ENCODE measurements at regions not wholly inside any gene's neighbourhood (a gene's known extent, or its start where the extent isn't known, plus 50 kb on each side); places are given as distances from the start of the nearest gene placed in this dataset.

DNA sequence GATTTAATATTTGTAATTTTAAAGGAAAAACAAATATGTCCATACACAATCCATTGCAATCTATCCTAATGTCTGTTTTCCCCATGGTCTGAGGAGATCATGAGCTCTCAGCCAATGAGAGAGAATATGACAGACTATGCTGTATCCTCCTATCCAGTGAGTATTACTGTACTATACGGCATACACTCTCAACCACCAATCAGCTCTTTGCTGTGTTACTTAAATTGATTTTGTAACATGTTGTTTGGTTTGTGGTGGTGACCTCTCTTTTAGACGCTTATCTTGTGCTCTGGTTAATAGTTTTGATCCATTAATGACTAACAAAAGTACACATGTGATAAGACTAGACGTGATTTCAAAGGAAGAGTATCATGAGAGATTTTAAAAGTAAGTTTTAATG, 231.5 kb upstream of the FOXN3 start:
- TF ChIP-seq, protein P1, sequence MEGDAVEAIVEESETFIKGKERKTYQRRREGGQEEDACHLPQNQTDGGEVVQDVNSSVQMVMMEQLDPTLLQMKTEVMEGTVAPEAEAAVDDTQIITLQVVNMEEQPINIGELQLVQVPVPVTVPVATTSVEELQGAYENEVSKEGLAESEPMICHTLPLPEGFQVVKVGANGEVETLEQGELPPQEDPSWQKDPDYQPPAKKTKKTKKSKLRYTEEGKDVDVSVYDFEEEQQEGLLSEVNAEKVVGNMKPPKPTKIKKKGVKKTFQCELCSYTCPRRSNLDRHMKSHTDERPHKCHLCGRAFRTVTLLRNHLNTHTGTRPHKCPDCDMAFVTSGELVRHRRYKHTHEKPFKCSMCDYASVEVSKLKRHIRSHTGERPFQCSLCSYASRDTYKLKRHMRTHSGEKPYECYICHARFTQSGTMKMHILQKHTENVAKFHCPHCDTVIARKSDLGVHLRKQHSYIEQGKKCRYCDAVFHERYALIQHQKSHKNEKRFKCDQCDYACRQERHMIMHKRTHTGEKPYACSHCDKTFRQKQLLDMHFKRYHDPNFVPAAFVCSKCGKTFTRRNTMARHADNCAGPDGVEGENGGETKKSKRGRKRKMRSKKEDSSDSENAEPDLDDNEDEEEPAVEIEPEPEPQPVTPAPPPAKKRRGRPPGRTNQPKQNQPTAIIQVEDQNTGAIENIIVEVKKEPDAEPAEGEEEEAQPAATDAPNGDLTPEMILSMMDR (conservative IDR thresholded peaks at IDR 0.05; ENCODE audit: low read depth, low read length): no peak
- TF ChIP-seq EZH2 (IDR thresholded peaks at IDR 0.05; ENCODE audit: borderline replicate concordance, low read depth, low read length, poor library complexity, severe bottlenecking): no peak
- Histone ChIP-seq H3K27ac (ENCODE audit: low read depth, low read length, poor library complexity, severe bottlenecking) (no peak overlapping the region), H3K36me3 (ENCODE audit: insufficient read depth, low read length, poor library complexity, severe bottlenecking) (no peaks in the 10 kb centered on the region), H3K9me3 (ENCODE audit: low read depth, low read length, poor library complexity, severe bottlenecking) (no peaks in the 10 kb centered on the region), H3K4me1 (ENCODE audit: insufficient read depth, low read length, poor library complexity, severe bottlenecking) (no peaks in the 10 kb centered on the region), H3K27me3 (replicated peaks; ENCODE audit: insufficient read depth, low read depth, low read length, poor library complexity) (no peaks in the 10 kb centered on the region), H3K4me3 (ENCODE audit: low read depth, low read length, poor library complexity, severe bottlenecking) (no peak overlapping the region)
- DNase-seq (ENCODE audit: low spot score): no peak
- CTCF ChIA-PET: no interaction called here
- intact Hi-C loops (cut with micrococcal nuclease; ENCODE audit: unreplicated experiment): no loop called here
- POLR2A ChIA-PET (ENCODE audit: low non-redundant PET): no interaction called here
- no TSS peak for BruUV-seq (replicated peaks)

DNA sequence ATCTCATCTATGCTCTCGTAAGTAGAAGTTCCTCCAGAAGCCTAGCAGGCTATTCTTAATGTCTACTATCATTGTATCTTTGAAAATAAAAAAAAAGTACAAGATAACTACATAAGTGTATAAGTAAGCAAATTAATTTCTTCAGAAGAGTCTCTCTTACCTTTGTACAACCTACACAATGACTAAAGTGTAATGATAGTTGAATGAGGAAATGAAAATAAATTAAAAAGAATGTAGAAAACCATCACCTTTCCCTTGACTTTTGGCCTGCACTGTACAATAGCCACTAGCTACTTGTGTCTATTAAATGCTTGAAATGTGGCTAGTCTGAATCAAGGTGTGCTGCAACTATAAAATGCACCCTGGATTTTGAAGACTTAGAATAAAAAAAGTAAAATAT, 229.9 kb upstream of the FOXN3 start:
- TF ChIP-seq EZH2 (IDR thresholded peaks at IDR 0.05; ENCODE audit: borderline replicate concordance, low read depth, low read length, poor library complexity, severe bottlenecking): no peak
- TF ChIP-seq, protein P1 (conservative IDR thresholded peaks at IDR 0.05; ENCODE audit: low read depth, low read length): no peak
- POLR2A ChIA-PET (ENCODE audit: low non-redundant PET): interaction anchor here (0.7 kb wide), 1 partner anchor 7 kb away, joined by 9 read pairs; no protein-coding TSS in a partner anchor
- DNase-seq (ENCODE audit: low spot score): no peak
- Histone ChIP-seq H3K9me3 (ENCODE audit: low read depth, low read length, poor library complexity, severe bottlenecking) (no peaks in the 10 kb centered on the region), H3K27ac (ENCODE audit: low read depth, low read length, poor library complexity, severe bottlenecking) (no peak overlapping the region), H3K4me3 (ENCODE audit: low read depth, low read length, poor library complexity, severe bottlenecking) (no peak overlapping the region), H3K4me1 (ENCODE audit: insufficient read depth, low read length, poor library complexity, severe bottlenecking) (no peaks in the 10 kb centered on the region), H3K36me3 (ENCODE audit: insufficient read depth, low read length, poor library complexity, severe bottlenecking) (no peaks in the 10 kb centered on the region), H3K27me3 (replicated peaks; ENCODE audit: insufficient read depth, low read depth, low read length, poor library complexity) (no peaks in the 10 kb centered on the region)
- BruUV-seq (replicated peaks): no TSS peak
- CTCF ChIA-PET: no interaction called here
- intact Hi-C loops (cut with micrococcal nuclease; ENCODE audit: unreplicated experiment): no loop called here

DNA sequence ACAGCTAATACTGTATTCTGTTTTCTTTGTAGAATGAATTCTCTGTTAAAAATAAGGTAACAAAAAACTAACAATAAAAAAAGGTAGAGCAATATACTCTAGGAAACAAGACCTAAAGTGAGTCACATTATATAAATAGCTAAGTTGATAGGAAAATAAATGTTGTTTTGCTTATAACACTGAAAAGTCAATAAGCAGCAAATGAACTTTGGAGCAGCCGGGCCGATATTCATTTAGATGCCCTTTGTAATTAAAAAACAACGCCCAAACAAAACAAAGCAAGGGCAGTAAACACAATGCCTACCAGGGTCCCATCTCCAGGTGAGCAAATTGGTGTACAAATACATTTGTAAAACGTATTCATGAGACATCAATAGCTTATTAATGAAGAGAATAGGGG, 227.6 kb upstream of the FOXN3 start:
- H3K27me3 ChIP-seq (replicated peaks; ENCODE audit: insufficient read depth, low read depth, low read length, poor library complexity): no peaks in the 10 kb centered on the region
- TF ChIP-seq, protein P1 (conservative IDR thresholded peaks at IDR 0.05; ENCODE audit: low read depth, low read length): no peak
- no peak for TF ChIP-seq EZH2 (IDR thresholded peaks at IDR 0.05; ENCODE audit: borderline replicate concordance, low read depth, low read length, poor library complexity, severe bottlenecking)
- no peaks in the 10 kb centered on the region for H3K36me3 ChIP-seq (ENCODE audit: insufficient read depth, low read length, poor library complexity, severe bottlenecking)
- H3K9me3 ChIP-seq (ENCODE audit: low read depth, low read length, poor library complexity, severe bottlenecking): no peaks in the 10 kb centered on the region
- intact Hi-C loops (cut with micrococcal nuclease; ENCODE audit: unreplicated experiment): no loop called here
- BruUV-seq (replicated peaks): no TSS peak
- H3K27ac ChIP-seq (ENCODE audit: low read depth, low read length, poor library complexity, severe bottlenecking): no peak overlapping the region
- no peaks in the 10 kb centered on the region for H3K4me1 ChIP-seq (ENCODE audit: insufficient read depth, low read length, poor library complexity, severe bottlenecking)
- H3K4me3 ChIP-seq (ENCODE audit: low read depth, low read length, poor library complexity, severe bottlenecking): no peak overlapping the region
- DNase-seq (ENCODE audit: low spot score): no peak
- CTCF ChIA-PET: no interaction called here
- POLR2A ChIA-PET (ENCODE audit: low non-redundant PET): interaction anchor here (0.6 kb wide), 1 partner anchor 177 kb away, joined by 3 read pairs; no protein-coding TSS in a partner anchor
